ENCODE measurements at regions not wholly inside any gene's neighbourhood (a gene's known extent, or its start where the extent isn't known, plus 50 kb on each side); places are given as distances from the start of the nearest gene placed in this dataset.

GRCh38 chr15:44873103-44873502, 83.4 kb upstream of the TERB2 start:
- Histone ChIP-seq H3K9me2 (no peaks in the 10 kb centered on the region), H3K27me3 (ENCODE audit: insufficient read depth) (no peaks in the 10 kb centered on the region), H4K20me1 (ENCODE audit: insufficient read depth) (no peaks in the 10 kb centered on the region), H3K79me2 (ENCODE audit: insufficient read depth) (no peaks in the 10 kb centered on the region), H3K9ac (no peak overlapping the region), H3K4me1 (ENCODE audit: control insufficient read depth in 1 of 2, insufficient read depth in 2 of 2, low read depth in 1 of 2, low read length in 1 of 2) (no peaks in the 10 kb centered on the region), H3K4me2 (no peak overlapping the region), H3K27ac (ENCODE audit: low read depth in 2 of 2, low read length in 1 of 2) (no peak overlapping the region), H3K4me3 (ENCODE audit: low read depth in 2 of 2, low read length in 1 of 2) (no peak overlapping the region), H3K36me3 (replicated peaks in 1 of 2; ENCODE audit: control insufficient read depth in 1 of 2, insufficient read depth in 2 of 2, low read length in 1 of 2) (no peaks in the 10 kb centered on the region), H3F3A (replicated peaks; ENCODE audit: insufficient read depth) (no peaks in the 10 kb centered on the region), H3K9me3 (0 out of 2 replicates have a peak, but pooled peaks cover 7% of the 10 kb centered on the region), H2AFZ (ENCODE audit: low read depth) (no peak overlapping the region)
- WGBS (ENCODE audit: low lambda C conversion rate), result 22% methylated on average over 3 of the region's 3 CpGs
- no peak for DNase-seq
- ChIA-PET POLR2A (no interaction called here), CTCF (interaction anchor here (1.7 kb wide), 1 partner anchor 19 kb away, joined by 4 read pairs; no protein-coding TSS in a partner anchor)
- TF ChIP-seq RCOR1 (IDR thresholded peaks at IDR 0.05; ENCODE audit: low read length) (no peak), IRF3 (IDR thresholded peaks at IDR 0.05; ENCODE audit: low read depth, low read length) (no peak), TCF12 (IDR thresholded peaks at IDR 0.05) (no peak), YY1 (IDR thresholded peaks at IDR 0.05; ENCODE audit: low read depth) (no peak), RAD21 (IDR thresholded peaks at IDR 0.05; ENCODE audit: low read length) (no peak), REST (IDR thresholded peaks at IDR 0.05; ENCODE audit: low read depth, low read length) (no peak), MXI1 (IDR thresholded peaks at IDR 0.05; ENCODE audit: low read depth, low read length) (no peak), CHD2 (IDR thresholded peaks at IDR 0.05; ENCODE audit: low read length, partially characterized antibody) (no peak), PBX3 (IDR thresholded peaks at IDR 0.05) (no peak), EZH2phosphoT487 (IDR thresholded peaks at IDR 0.05; ENCODE audit: borderline replicate concordance, low read depth) (no peak), CTCF (IDR thresholded peaks at IDR 0.05) (no peak), MEF2A (IDR thresholded peaks at IDR 0.05; ENCODE audit: borderline replicate concordance, low read depth) (no peak), TEAD4 (IDR thresholded peaks at IDR 0.05; ENCODE audit: borderline replicate concordance, insufficient read depth) (no peak), USF2 (IDR thresholded peaks at IDR 0.05; ENCODE audit: borderline replicate concordance, low read depth, low read length) (no peak), POLR2AphosphoS5 (IDR thresholded peaks at IDR 0.05; ENCODE audit: low read depth, low read length) (no peak), JUND (IDR thresholded peaks at IDR 0.05) (no peak), TAF1 (IDR thresholded peaks at IDR 0.05; ENCODE audit: borderline replicate concordance, low read depth, low read length) (no peak), MAX (IDR thresholded peaks at IDR 0.05; ENCODE audit: low read depth) (no peak), SMC3 (IDR thresholded peaks at IDR 0.05; ENCODE audit: low read depth, low read length) (no peak)
